H1 (cell line): ENCODE measurements at regions not wholly inside any gene's neighbourhood (a gene's known extent, or its start where the extent isn't known, plus 50 kb on each side); places are given as distances from the start of the nearest gene placed in this dataset.

Experiments used
- GTF2F1 ChIP-seq: IDR thresholded peaks from 2 replicates; pipeline ENCODE4 v1.6.1; 2012; ENCODE audit warnings: low read depth, low read length, improper control_type of control experiment, borderline replicate concordance
- POLR2A ChIP-seq, 2 experiments: IDR thresholded peaks; 1 replicate in 1 of 2; 2 replicates in 1 of 2; pipeline ENCODE4 v1.6.1; 2011; ENCODE audit warnings: low read depth in 2 of 2, low read length in 2 of 2, mild to moderate bottlenecking in 2 of 2; ENCODE audit errors: control extremely low read depth in 1 of 2
- RAD21 ChIP-seq, 2 experiments: IDR thresholded peaks in 1 of 2; conservative IDR thresholded peaks in 1 of 2; 2 replicates each; pipeline ENCODE4 v1.6.1; 2011; ENCODE audit warnings: low read depth in 2 of 2, low read length in 2 of 2, improper control_type of control experiment in 1 of 2, inconsistent platforms in 1 of 2, mild to moderate bottlenecking in 1 of 2, moderate library complexity in 1 of 2
- SP2 ChIP-seq: IDR thresholded peaks from 2 replicates; pipeline ENCODE4 v1.6.1; 2012; ENCODE audit warnings: mild to moderate bottlenecking, low read length, inconsistent platforms

GRCh38 chr1:38609166-38610025 lies 250.2 kb downstream of the RRAGC start:
- no peak for TF ChIP-seq POLR2A (IDR thresholded peaks at IDR 0.05; ENCODE audit: control extremely low read depth in 1 of 2, low read depth in 2 of 2, low read length in 2 of 2)
- no peak for TF ChIP-seq SP2
- TF ChIP-seq GTF2F1, result no peak
- no peak for TF ChIP-seq RAD21 (IDR thresholded peaks at IDR 0.05 in 1 of 2, conservative IDR thresholded peaks at IDR 0.05 in 1 of 2; ENCODE audit: low read depth in 2 of 2, low read length in 2 of 2)
